SK-N-SH treated with all-trans-retinoic acid at 6 μM for 48 hours (cell line): ENCODE measurements at regions not wholly inside any gene's neighbourhood (a gene's known extent, or its start where the extent isn't known, plus 50 kb on each side); places are given as distances from the start of the nearest gene placed in this dataset.

Experiments
- ARNTL ChIP-seq: fragments of 450-650 bp; formaldehyde crosslinking; IDR thresholded peaks from 2 replicates; pipeline ENCODE4 v1.5.0; 2020; ENCODE audit warnings: low read depth, mild to moderate bottlenecking, moderate library complexity, borderline replicate concordance
- BACH2 ChIP-seq: fragments of 250-450 bp; sonication (Bioruptor Pico); IDR thresholded peaks from 2 replicates; pipeline ENCODE4 v1.9.0; 2021; ENCODE audit warnings: mild to moderate bottlenecking, borderline replicate concordance
- GLIS3 ChIP-seq: fragments of 250-450 bp; sonication (Bioruptor Pico); IDR thresholded peaks from 2 replicates; pipeline ENCODE4 v1.5.0; 2020; ENCODE audit warnings: mild to moderate bottlenecking, moderate library complexity
- ISL1 ChIP-seq: fragments of 250-450 bp; sonication (Bioruptor Pico); IDR thresholded peaks from 2 replicates; pipeline ENCODE4 v2.1.2; 2022; ENCODE audit warnings: mild to moderate bottlenecking, moderate library complexity
- OSR1 ChIP-seq: fragments of 250-450 bp; sonication (Bioruptor Pico); IDR thresholded peaks from 2 replicates; pipeline ENCODE4 v1.8.0; 2022; ENCODE audit warnings: moderate library complexity, mild to moderate bottlenecking, inconsistent platforms
- RARB ChIP-seq: fragments of 250-450 bp; sonication (Bioruptor Pico); IDR thresholded peaks from 2 replicates; pipeline ENCODE4 v1.8.0; 2021; ENCODE audit warnings: mild to moderate bottlenecking, moderate library complexity
- TCF4 ChIP-seq: fragments of 250-450 bp; sonication (Bioruptor Pico); IDR thresholded peaks from 2 replicates; pipeline ENCODE4 v1.8.0; 2021; ENCODE audit warnings: mild to moderate bottlenecking, moderate library complexity, borderline replicate concordance
- ZFP30 ChIP-seq: fragments of 450-650 bp; formaldehyde crosslinking; IDR thresholded peaks from 2 replicates; pipeline ENCODE4 v1.5.0; 2022; ENCODE audit warnings: mild to moderate bottlenecking, moderate library complexity
- TF ChIP-seq, protein P1 (sequence below): fragments of 250-450 bp; sonication (Bioruptor Pico); IDR thresholded peaks from 2 replicates; pipeline ENCODE4 v1.8.0; 2020; ENCODE audit warnings: mild to moderate bottlenecking, moderate library complexity, borderline replicate concordance
- TF ChIP-seq, protein P2 (sequence below): fragments of 250-450 bp; sonication (Bioruptor Pico); IDR thresholded peaks from 2 replicates; pipeline ENCODE4 v1.5.1; 2020; ENCODE audit warnings: low read depth, mild to moderate bottlenecking, moderate library complexity
- TF ChIP-seq, protein P3 (sequence below): fragments of 250-450 bp; sonication (Bioruptor Pico); IDR thresholded peaks from 2 replicates; pipeline ENCODE4 v1.8.0; 2021; ENCODE audit warnings: low read depth, mild to moderate bottlenecking, moderate library complexity, borderline replicate concordance

DNA sequence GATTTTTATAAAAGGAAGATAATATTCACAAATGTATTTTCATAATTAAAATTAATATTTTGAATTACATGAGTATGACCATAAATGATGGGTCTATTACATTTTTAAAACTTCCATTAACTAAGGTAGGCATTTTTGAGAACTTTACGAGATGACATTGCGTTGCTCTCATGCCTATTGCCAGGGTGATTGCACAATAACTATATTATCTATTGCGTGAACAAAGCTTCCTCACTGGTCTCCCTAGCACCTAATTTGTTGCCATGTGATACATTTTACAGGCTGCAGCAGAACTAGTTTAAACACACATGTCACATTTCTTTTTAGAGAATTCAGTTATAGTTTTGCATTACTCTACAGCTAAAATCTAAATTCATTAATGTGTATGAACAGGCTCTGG, 289.7 kb upstream of the GRID2 start:
- TF ChIP-seq ISL1 (no peak), ZFP30 (CRISPR knock-in tag) (no peak), RARB (CRISPR knock-in tag) (no peak), OSR1 (CRISPR knock-in tag) (no peak), BACH2 (no peak), GLIS3 (CRISPR knock-in tag) (no peak), ARNTL (CRISPR knock-in tag) (no peak), TCF4 (CRISPR knock-in tag) (no peak)
- TF ChIP-seq, protein P1, sequence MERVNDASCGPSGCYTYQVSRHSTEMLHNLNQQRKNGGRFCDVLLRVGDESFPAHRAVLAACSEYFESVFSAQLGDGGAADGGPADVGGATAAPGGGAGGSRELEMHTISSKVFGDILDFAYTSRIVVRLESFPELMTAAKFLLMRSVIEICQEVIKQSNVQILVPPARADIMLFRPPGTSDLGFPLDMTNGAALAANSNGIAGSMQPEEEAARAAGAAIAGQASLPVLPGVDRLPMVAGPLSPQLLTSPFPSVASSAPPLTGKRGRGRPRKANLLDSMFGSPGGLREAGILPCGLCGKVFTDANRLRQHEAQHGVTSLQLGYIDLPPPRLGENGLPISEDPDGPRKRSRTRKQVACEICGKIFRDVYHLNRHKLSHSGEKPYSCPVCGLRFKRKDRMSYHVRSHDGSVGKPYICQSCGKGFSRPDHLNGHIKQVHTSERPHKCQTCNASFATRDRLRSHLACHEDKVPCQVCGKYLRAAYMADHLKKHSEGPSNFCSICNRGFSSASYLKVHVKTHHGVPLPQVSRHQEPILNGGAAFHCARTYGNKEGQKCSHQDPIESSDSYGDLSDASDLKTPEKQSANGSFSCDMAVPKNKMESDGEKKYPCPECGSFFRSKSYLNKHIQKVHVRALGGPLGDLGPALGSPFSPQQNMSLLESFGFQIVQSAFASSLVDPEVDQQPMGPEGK (CRISPR knock-in tag) = no peak
- TF ChIP-seq, protein P2, sequence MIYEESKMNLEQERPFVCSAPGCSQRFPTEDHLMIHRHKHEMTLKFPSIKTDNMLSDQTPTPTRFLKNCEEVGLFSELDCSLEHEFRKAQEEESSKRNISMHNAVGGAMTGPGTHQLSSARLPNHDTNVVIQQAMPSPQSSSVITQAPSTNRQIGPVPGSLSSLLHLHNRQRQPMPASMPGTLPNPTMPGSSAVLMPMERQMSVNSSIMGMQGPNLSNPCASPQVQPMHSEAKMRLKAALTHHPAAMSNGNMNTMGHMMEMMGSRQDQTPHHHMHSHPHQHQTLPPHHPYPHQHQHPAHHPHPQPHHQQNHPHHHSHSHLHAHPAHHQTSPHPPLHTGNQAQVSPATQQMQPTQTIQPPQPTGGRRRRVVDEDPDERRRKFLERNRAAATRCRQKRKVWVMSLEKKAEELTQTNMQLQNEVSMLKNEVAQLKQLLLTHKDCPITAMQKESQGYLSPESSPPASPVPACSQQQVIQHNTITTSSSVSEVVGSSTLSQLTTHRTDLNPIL (CRISPR knock-in tag) = no peak
- TF ChIP-seq, protein P3, sequence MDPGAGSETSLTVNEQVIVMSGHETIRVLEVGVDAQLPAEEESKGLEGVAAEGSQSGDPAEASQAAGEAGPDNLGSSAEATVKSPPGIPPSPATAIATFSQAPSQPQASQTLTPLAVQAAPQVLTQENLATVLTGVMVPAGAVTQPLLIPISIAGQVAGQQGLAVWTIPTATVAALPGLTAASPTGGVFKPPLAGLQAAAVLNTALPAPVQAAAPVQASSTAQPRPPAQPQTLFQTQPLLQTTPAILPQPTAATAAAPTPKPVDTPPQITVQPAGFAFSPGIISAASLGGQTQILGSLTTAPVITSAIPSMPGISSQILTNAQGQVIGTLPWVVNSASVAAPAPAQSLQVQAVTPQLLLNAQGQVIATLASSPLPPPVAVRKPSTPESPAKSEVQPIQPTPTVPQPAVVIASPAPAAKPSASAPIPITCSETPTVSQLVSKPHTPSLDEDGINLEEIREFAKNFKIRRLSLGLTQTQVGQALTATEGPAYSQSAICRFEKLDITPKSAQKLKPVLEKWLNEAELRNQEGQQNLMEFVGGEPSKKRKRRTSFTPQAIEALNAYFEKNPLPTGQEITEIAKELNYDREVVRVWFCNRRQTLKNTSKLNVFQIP (CRISPR knock-in tag) = no peak
